Large intestine (tissue), 3 donors: ENCODE measurements at regions not wholly inside any gene's neighbourhood (a gene's known extent, or its start where the extent isn't known, plus 50 kb on each side); places are given as distances from the start of the nearest gene placed in this dataset.

Experiments used
- DNase-seq, 2 donors: peaks; one replicate each; pipeline versions ENCODE4 v3.0.0 to v3.0.0-alpha.2; 2013
- H3K27ac ChIP-seq: one replicate; pipeline ENCODE4 v1.5.1; 2013; ENCODE audit warnings: low read length
- H3K27me3 ChIP-seq: 2 replicates; pipeline ENCODE4 v1.6.1; 2013; ENCODE audit warnings: low read length; ENCODE audit not compliant: control insufficient read depth, insufficient read depth
- H3K36me3 ChIP-seq: 2 replicates; pipeline ENCODE4 v1.6.1; 2013; ENCODE audit warnings: low read length; ENCODE audit not compliant: control insufficient read depth, insufficient read depth
- H3K4me1 ChIP-seq: one replicate; pipeline ENCODE4 v1.6.1; 2013; ENCODE audit warnings: low read length; ENCODE audit not compliant: control insufficient read depth, insufficient read depth
- H3K4me3 ChIP-seq: one replicate; pipeline ENCODE4 v1.5.1; 2013; ENCODE audit warnings: low read length
- H3K9me3 ChIP-seq: one replicate; pipeline ENCODE4 v1.6.1; 2013; ENCODE audit warnings: mild to moderate bottlenecking, low read depth, low read length, moderate library complexity; ENCODE audit not compliant: control insufficient read depth
- WGBS: methylation state at CpG from one replicate; pipeline ENCODE4 v1.1.5; 2013; ENCODE audit warnings: low lambda C conversion rate; ENCODE audit not compliant: insufficient coverage; 5-methylcytosine and 5-hydroxymethylcytosine counted together

DNA sequence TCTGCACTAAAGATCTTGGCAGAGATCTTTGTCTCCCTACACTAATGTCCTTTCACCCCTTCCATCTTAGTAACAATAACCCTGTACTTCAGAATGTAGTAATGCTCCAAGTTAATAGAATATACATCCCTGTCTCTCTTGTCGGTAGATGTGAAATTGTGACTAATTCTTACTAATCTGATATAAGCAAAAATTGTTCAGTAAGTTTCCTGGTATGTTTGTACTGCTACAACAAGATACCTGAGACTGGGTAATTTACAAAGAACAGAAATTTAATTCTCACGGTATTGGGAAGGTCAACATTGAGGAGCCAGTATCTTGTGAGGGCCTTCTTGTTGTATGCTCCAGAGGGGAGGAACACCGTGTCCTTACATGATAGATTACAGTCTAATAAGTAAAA is 1686.6 kb upstream of the CDH9 start:
- H3K27ac ChIP-seq: no peak overlapping the region
- no peaks in the 10 kb centered on the region for H3K27me3 ChIP-seq
- H3K9me3 ChIP-seq: no peaks in the 10 kb centered on the region
- no peaks in the 10 kb centered on the region for H3K36me3 ChIP-seq
- DNase-seq: no peak
- H3K4me3 ChIP-seq: no peak overlapping the region
- 100% methylated on average over 1 of the region's 3 CpGs for WGBS
- no peaks in the 10 kb centered on the region for H3K4me1 ChIP-seq

DNA sequence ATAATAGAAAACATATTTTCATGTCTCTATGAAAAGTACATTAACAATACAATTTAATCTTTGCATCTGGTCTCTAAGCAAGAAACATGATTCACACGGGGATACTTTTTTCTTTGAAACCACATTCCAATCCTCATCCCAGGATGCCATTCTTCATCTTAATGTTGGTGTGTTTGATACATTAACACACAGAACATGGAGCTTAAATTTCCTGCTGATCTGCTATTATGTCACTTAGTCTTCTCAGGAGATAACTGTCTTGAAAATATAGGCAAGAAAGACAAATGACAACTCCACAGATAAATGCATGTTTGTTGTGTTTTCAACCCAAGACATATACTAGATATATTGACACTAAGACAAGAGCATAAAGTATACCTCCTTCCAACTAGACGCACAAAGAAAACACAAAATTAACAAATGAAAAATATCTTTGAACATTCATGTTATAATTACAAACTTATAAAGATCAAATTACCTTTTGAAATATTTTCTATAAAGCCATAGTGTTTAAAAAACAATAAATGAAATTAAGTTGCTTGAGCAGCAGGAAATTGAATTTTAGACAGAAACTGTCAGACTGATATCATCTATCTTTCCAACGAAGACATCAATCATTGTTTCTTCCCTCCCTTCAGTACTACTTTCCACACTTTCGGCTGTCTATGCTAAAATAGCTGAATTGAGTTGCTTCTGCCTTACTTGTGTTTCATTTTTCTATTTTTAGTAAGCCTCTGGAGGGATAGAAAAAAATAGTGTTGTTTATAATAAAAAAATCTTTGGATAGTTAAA is 1676.7 kb upstream of the CDH9 start:
- Histone ChIP-seq H3K27me3 (no peaks in the 10 kb centered on the region), H3K36me3 (no peaks in the 10 kb centered on the region), H3K4me1 (no peaks in the 10 kb centered on the region), H3K27ac (no peak overlapping the region), H3K9me3 (no peaks in the 10 kb centered on the region), H3K4me3 (no peak overlapping the region)
- WGBS: 66% methylated on average over 3 of the region's 4 CpGs
- DNase-seq: no peak

DNA sequence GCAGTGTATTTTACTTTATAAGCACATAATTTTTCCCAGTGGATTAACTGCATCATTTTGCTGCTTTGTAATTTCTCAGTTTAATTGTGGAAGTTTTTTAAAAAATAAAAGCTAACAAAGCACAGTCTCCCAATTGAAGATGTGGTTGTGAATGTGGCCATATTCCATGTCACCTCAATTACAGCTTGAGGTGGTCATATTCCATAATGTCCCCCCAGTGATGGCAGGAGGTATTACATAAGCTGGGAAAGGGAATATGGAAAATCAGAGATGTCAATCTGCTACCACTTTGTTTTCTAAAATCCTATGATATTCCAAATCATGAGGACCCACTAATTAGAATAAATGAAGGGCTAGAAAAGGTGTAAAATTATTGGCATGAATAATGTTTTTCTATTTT is 1672.0 kb upstream of the CDH9 start:
- H3K4me1 ChIP-seq: no peaks in the 10 kb centered on the region
- H3K9me3 ChIP-seq: no peaks in the 10 kb centered on the region
- no peak for DNase-seq
- H3K36me3 ChIP-seq: no peaks in the 10 kb centered on the region
- H3K4me3 ChIP-seq: no peak overlapping the region
- H3K27me3 ChIP-seq: no peaks in the 10 kb centered on the region
- no peak overlapping the region for H3K27ac ChIP-seq

DNA sequence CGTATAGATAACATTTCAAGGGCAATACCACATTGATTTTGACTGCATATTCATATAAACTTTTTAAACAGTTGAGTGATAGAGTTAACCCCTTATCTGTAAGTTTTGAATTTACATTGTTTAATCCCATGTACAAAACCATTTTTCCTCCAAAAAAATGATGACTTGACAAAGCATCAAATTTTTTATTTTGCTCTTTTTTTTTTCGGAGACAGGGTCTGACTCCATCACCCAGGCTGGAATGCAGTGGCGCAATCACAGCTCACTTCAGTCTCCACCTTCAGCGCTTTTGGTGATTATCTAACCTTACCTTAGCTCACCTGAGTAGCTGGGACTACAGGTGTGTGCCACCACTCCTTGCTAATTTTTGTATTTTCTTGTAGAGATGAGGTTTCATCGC is 1670.1 kb upstream of the CDH9 start:
- no peak for DNase-seq
- Histone ChIP-seq H3K27ac (no peak overlapping the region), H3K9me3 (no peaks in the 10 kb centered on the region), H3K4me3 (no peak overlapping the region), H3K4me1 (no peaks in the 10 kb centered on the region), H3K27me3 (no peaks in the 10 kb centered on the region), H3K36me3 (no peaks in the 10 kb centered on the region)
- no CpG with 5 or more reads among the region's 5 CpGs for WGBS

DNA sequence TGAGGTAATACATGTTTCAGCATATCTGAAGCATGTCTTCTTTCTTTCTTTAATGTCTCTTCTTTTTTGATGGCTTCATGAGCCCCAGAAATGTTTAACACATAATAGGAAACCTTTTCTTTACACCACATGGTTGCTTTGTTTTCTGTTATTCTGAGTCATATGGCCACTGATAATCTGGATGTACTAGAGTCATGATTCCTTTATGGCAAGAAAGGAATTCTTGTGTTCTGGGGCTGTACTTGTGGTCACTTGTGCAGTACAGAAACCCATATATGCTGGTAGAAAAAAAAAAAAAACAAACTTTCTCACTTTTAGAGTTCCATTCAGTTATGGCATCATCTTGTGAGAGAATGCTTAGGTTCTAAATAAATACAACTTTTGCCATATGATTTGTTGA is 1669.3 kb upstream of the CDH9 start:
- Histone ChIP-seq H3K9me3 (no peaks in the 10 kb centered on the region), H3K36me3 (no peaks in the 10 kb centered on the region), H3K27ac (no peak overlapping the region), H3K4me3 (no peak overlapping the region), H3K4me1 (no peaks in the 10 kb centered on the region), H3K27me3 (no peaks in the 10 kb centered on the region)
- no peak for DNase-seq

DNA sequence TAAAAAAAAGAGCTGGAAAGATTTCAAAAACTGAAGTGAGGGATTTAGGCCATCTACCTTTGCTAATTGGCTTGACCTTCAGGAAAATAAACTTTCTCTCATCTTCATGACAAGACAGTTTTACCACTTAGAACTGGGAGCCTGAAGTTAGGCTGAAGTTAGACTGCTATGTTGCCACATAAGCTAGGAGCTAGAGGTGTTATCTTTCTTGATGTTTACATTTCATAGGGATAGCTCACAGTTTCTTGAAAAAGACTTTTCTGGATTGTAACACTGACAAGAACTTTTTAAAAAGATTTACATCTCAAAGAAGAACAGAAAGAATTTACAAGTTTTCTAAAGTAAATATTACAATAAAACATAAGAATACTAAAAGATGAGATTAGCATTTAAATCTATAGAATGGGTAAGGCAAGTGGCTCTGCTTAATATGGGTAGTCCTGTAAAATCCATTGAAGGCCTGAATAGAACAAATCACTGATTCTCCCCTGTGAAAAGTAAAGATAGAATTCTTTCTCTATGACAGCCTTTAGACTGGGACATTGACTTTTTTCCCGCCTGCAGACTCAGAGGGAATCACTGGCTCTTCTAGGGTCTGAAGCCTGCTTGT is 1665.4 kb upstream of the CDH9 start:
- Histone ChIP-seq H3K4me1 (no peaks in the 10 kb centered on the region), H3K9me3 (no peaks in the 10 kb centered on the region)

DNA sequence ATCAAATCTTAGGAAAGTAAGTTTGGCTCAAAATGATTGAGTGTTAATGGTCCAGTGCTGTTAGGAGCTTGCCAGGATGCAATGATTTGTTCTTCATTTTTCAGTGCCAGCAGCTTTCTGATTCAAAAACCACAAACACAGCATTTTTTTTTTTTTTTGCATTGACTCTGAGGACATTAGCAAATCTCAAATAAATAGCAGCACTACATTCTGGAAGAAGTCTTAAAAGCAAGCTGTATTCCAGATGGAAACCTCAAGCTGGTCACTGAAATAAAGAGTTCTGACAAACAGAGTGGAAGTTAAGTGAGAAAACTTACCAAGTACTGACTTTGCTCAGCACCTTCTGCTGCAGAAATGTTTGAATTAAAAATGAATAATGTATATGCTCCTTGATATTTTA is 1653.1 kb upstream of the CDH9 start:
- H3K36me3 ChIP-seq: no peaks in the 10 kb centered on the region
- H3K9me3 ChIP-seq: no peaks in the 10 kb centered on the region
- no peak overlapping the region for H3K27ac ChIP-seq
- DNase-seq: no peak
- no peaks in the 10 kb centered on the region for H3K27me3 ChIP-seq
- no peak overlapping the region for H3K4me3 ChIP-seq
- no peaks in the 10 kb centered on the region for H3K4me1 ChIP-seq

More for the DNA sequence above, 1665.4 kb upstream of the CDH9 start:
- DNase-seq: no peak
- Histone ChIP-seq H3K27me3 (no peaks in the 10 kb centered on the region), H3K36me3 (no peaks in the 10 kb centered on the region), H3K27ac (no peak overlapping the region), H3K4me3 (no peak overlapping the region)
- no CpG with 5 or more reads among the region's 1 CpG for WGBS

DNA sequence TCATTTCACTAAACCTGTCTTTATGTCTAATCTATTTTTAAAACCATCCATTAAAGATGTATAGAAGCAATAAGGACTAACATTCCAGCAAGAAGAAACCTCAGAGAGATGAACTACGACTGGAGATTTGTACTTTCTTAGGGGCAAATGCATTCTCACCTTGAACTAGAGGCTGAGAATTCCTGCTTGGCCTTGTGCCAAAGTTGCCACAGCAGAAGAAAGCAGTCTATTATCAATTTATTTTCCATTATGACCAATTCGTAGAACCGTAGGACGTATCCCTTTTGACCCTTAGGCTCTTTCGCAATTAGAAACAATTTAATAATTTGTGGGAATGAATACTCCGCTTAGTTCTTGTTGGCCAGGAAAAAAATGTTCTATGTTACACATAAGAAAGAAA is 1647.4 kb upstream of the CDH9 start:
- Histone ChIP-seq H3K4me3 (no peak overlapping the region), H3K27ac (no peak overlapping the region), H3K4me1 (no peaks in the 10 kb centered on the region), H3K9me3 (no peaks in the 10 kb centered on the region), H3K36me3 (no peaks in the 10 kb centered on the region), H3K27me3 (no peaks in the 10 kb centered on the region)
- DNase-seq: no peak
- WGBS: 83% methylated on average over 4 of the region's 6 CpGs

DNA sequence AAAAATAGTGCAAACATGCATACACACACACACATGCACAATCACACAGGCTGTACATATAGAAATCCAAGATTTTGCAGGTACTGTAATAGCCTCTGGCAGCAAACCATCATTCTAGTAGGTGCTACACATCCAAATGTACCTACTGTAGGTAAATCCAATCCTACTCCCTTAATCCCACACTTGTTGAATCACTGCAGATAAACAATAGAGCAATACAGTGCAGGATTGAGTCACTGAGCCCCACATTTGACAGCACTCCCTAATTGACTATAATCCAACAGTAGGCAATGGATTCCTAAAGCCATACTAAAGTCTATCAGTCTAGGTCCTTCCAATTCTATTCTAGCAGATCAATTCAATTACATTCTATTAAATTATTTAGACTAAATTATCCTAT is 1640.5 kb upstream of the CDH9 start:
- H3K36me3 ChIP-seq: no peaks in the 10 kb centered on the region
- H3K9me3 ChIP-seq: no peaks in the 10 kb centered on the region
- no peak for DNase-seq
- no peak overlapping the region for H3K4me3 ChIP-seq
- H3K4me1 ChIP-seq: no peaks in the 10 kb centered on the region
- H3K27ac ChIP-seq: no peak overlapping the region
- H3K27me3 ChIP-seq: no peaks in the 10 kb centered on the region

DNA sequence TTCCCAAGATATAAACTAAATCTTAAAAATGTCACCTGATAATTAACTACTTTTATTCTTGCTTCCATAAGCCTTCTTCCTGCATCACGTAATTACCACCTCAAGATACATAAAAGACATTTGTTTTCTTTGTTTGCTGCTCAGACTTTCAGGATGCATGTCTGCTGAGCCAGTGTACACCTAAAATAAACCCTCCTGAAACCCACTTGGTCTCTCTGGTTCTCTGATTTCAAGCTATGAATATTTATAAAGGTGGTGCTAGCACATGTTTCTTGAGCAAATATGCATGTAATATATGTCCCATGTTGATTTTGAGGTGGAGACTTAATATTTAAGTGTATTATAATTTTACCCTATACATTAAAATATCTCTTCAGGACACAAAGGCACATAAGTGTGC is 1627.7 kb upstream of the CDH9 start:
- WGBS: 67% methylated on average over 1 of the region's 1 CpG
- no peak overlapping the region for H3K4me3 ChIP-seq

DNA sequence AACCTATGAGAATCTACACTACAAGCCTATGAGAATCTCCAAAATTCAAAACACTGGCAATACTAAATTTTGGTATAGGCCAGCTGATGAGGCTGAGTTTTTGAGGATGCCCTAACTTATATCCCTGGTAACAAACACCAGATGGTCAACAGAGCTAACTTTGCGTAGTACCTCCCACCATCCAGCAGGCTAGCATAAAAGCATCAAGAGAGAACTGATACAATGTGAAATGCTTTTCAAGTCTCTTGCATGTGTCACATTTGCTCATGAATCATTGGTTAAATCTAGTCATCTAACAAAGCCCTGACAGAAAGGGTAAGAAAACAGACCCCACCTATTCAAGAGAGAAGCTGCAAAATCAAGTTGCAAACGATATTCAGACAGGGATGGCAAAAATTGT is 1609.7 kb upstream of the CDH9 start:
- Histone ChIP-seq H3K4me3 (no peak overlapping the region), H3K36me3 (no peaks in the 10 kb centered on the region), H3K27me3 (no peaks in the 10 kb centered on the region), H3K9me3 (no peaks in the 10 kb centered on the region), H3K27ac (no peak overlapping the region), H3K4me1 (no peaks in the 10 kb centered on the region)
- DNase-seq: no peak
- WGBS: 83% methylated on average over 1 of the region's 2 CpGs

More for the DNA sequence above, 1627.7 kb upstream of the CDH9 start:
- Histone ChIP-seq H3K27me3 (no peaks in the 10 kb centered on the region), H3K27ac (no peak overlapping the region), H3K4me1 (no peaks in the 10 kb centered on the region), H3K9me3 (peaks cover 3% of the 10 kb centered on the region), H3K36me3 (no peaks in the 10 kb centered on the region)
- DNase-seq: no peak
